H1 (cell line): ENCODE measurements at regions not wholly inside any gene's neighbourhood (a gene's known extent, or its start where the extent isn't known, plus 50 kb on each side); places are given as distances from the start of the nearest gene placed in this dataset.

Experiments used
- CTCF ChIA-PET: fragments of 300-600 bp; sonication (Branson Sonifier 250); formaldehyde crosslinking; loops from one replicate; lab custom pipeline; 2021; ENCODE audit not compliant: partially characterized antibody; lab: Charles Lee
- POLR2A ChIA-PET: fragments of 300-600 bp; sonication (Branson Sonifier 250); formaldehyde crosslinking; loops from one replicate; lab custom pipeline; 2021; ENCODE audit warnings: inconsistent platforms; ENCODE audit not compliant: partially characterized antibody; lab: Charles Lee
- DNase-seq, 2 experiments: peaks; one replicate each; pipeline versions ENCODE4 v3.0.0 to v3.0.0-alpha.2; 2010 to 2022; ENCODE audit warnings: low spot score in 2 of 2, low read depth in 1 of 2, mixed read lengths in 1 of 2
- FAIRE-seq: peaks from 2 replicates; lab custom pipeline; 2011; peaks lifted over from hg19 to GRCh38; lab: Jason Lieb, UNC
- H2AFZ ChIP-seq: 2 replicates; pipeline ENCODE4 v1.8.1; 2012; ENCODE audit warnings: low read length, inconsistent platforms
- H2AK5ac ChIP-seq: 2 replicates; pipeline ENCODE4 v1.6.1; 2013; ENCODE audit warnings: low read depth, low read length
- H2BK120ac ChIP-seq: replicated peaks from 2 replicates; pipeline ENCODE3; 2013; ENCODE audit warnings: low read depth, low read length, inconsistent platforms
- H2BK12ac ChIP-seq: 2 replicates; pipeline ENCODE4 v1.6.1; 2013; ENCODE audit warnings: low read depth, low read length
- H2BK15ac ChIP-seq: 2 replicates; pipeline ENCODE4 v1.6.1; 2013; ENCODE audit warnings: low read length
- H2BK20ac ChIP-seq: 2 replicates; pipeline ENCODE4 v1.6.1; 2013; ENCODE audit warnings: low read length
- H2BK5ac ChIP-seq: 2 replicates; pipeline ENCODE4 v1.6.1; 2013; ENCODE audit warnings: low read depth, low read length
- H3K14ac ChIP-seq: 2 replicates; pipeline ENCODE4 v1.6.1; 2013; ENCODE audit warnings: inconsistent platforms; ENCODE audit not compliant: insufficient read length
- H3K18ac ChIP-seq: 2 replicates; pipeline ENCODE4 v1.6.1; 2013; ENCODE audit warnings: low read length; ENCODE audit errors: extremely low read depth
- H3K23ac ChIP-seq: 2 replicates; pipeline ENCODE4 v1.6.1; 2013; ENCODE audit warnings: inconsistent platforms; ENCODE audit not compliant: insufficient read length
- H3K23me2 ChIP-seq: 2 replicates; pipeline ENCODE4 v1.6.1; 2013; ENCODE audit warnings: low read depth, low read length
- H3K27ac ChIP-seq: 2 replicates; pipeline ENCODE4 v1.6.1; 2011; ENCODE audit warnings: low read depth, low read length, inconsistent platforms
- H3K27me3 ChIP-seq, 4 experiments: replicated peaks in 1 of 4; 1 replicate in 1 of 4; 2 replicates in 3 of 4; pipeline versions ENCODE4 v1.6.1 to v1.8.1; 2011 to 2013; ENCODE audit warnings: low read length in 3 of 4, mild to moderate bottlenecking in 3 of 4, inconsistent platforms in 2 of 4, mixed read lengths in 2 of 4, moderate library complexity in 1 of 4; ENCODE audit not compliant: control insufficient read depth in 3 of 4, insufficient read depth in 3 of 4; ENCODE audit errors: extremely low read depth in 1 of 4
- H3K36me3 ChIP-seq, 4 experiments: 2 replicates each; pipeline versions ENCODE4 v1.6.1 to v1.8.1; 2011 to 2013; ENCODE audit warnings: mild to moderate bottlenecking in 4 of 4, low read length in 3 of 4, moderate library complexity in 2 of 4, control low read depth in 1 of 4, inconsistent platforms in 1 of 4; ENCODE audit not compliant: insufficient read depth in 4 of 4, control insufficient read depth in 2 of 4
- H3K4ac ChIP-seq: replicated peaks from 2 replicates; pipeline ENCODE3; 2013; ENCODE audit warnings: low read length, low read depth, mixed read lengths, inconsistent platforms; ENCODE audit not compliant: insufficient read length
- H3K4me1 ChIP-seq, 4 experiments: replicated peaks in 1 of 4; 1 replicate in 1 of 4; 2 replicates in 3 of 4; pipeline versions ENCODE4 v1.6.1 to v1.8.1; 2011 to 2013; ENCODE audit warnings: low read length in 3 of 4, inconsistent platforms in 2 of 4, mixed read lengths in 1 of 4; ENCODE audit not compliant: insufficient read depth in 4 of 4, control insufficient read depth in 3 of 4
- H3K4me2 ChIP-seq, 2 experiments: 2 replicates each; pipeline versions ENCODE4 v1.6.1 to v1.8.1; 2011 to 2013; ENCODE audit warnings: low read depth in 2 of 2, low read length in 2 of 2, control low read depth in 1 of 2, inconsistent platforms in 1 of 2, mild to moderate bottlenecking in 1 of 2; ENCODE audit not compliant: insufficient read depth in 1 of 2
- H3K4me3 ChIP-seq, 4 experiments: fragments of 200-600, 300-600 bp in 1 of 4; sonication (generic), shearing (Covaris generic), sonication (Bioruptor Twin) in 1 of 4; 2 replicates each; pipeline versions ENCODE4 v1.5.1 to v1.8.1; 2011 to 2016; ENCODE audit warnings: low read length in 4 of 4, low read depth in 3 of 4, control low read depth in 2 of 4, inconsistent platforms in 2 of 4, mild to moderate bottlenecking in 2 of 4, mixed read lengths in 1 of 4, moderate library complexity in 1 of 4; ENCODE audit not compliant: insufficient read depth in 2 of 4; ENCODE audit errors: extremely low read depth in 1 of 4
- H3K56ac ChIP-seq: replicated peaks from 2 replicates; pipeline ENCODE3; 2013; ENCODE audit warnings: low read depth, mild to moderate bottlenecking, mixed read lengths, low read length, inconsistent platforms; ENCODE audit not compliant: insufficient read length
- H3K79me1 ChIP-seq: 2 replicates; pipeline ENCODE4 v1.6.1; 2013; ENCODE audit warnings: low read depth, low read length, control low read depth
- H3K79me2 ChIP-seq, 2 experiments: 2 replicates each; pipeline versions ENCODE4 v1.6.1 to v1.8.1; 2012 to 2013; ENCODE audit warnings: low read length in 2 of 2, mild to moderate bottlenecking in 2 of 2, inconsistent platforms in 1 of 2; ENCODE audit not compliant: insufficient read depth in 2 of 2, control insufficient read depth in 1 of 2
- H3K9ac ChIP-seq, 4 experiments: replicated peaks in 1 of 4; 1 replicate in 1 of 4; 2 replicates in 3 of 4; pipeline versions ENCODE4 v1.6.1 to v1.8.1; 2011 to 2013; ENCODE audit warnings: low read depth in 3 of 4, low read length in 3 of 4, control low read depth in 2 of 4, mild to moderate bottlenecking in 2 of 4, moderate library complexity in 2 of 4, inconsistent platforms in 1 of 4; ENCODE audit errors: extremely low read depth in 1 of 4
- H3K9me3 ChIP-seq, 2 experiments: 2 replicates each; pipeline versions ENCODE4 v1.6.1 to v1.8.1; 2012 to 2013; ENCODE audit warnings: mild to moderate bottlenecking in 2 of 2, moderate library complexity in 2 of 2, control low read depth in 1 of 2, inconsistent platforms in 1 of 2, low read depth in 1 of 2, low read length in 1 of 2, mixed read lengths in 1 of 2; ENCODE audit not compliant: insufficient read depth in 2 of 2
- H4K20me1 ChIP-seq, 2 experiments: replicated peaks in 1 of 2; 2 replicates each; pipeline versions ENCODE3 to v1.8.1; 2011 to 2013; ENCODE audit warnings: inconsistent platforms in 2 of 2, low read length in 2 of 2, mild to moderate bottlenecking in 1 of 2; ENCODE audit not compliant: insufficient read depth in 2 of 2, control insufficient read depth in 1 of 2
- H4K5ac ChIP-seq: 2 replicates; pipeline ENCODE4 v1.6.1; 2013; ENCODE audit warnings: low read length, low read depth, mixed read lengths, inconsistent platforms; ENCODE audit not compliant: insufficient read length
- H4K8ac ChIP-seq: 2 replicates; pipeline ENCODE4 v1.8.0; 2013; ENCODE audit warnings: mild to moderate bottlenecking, moderate library complexity, low read length, inconsistent platforms; ENCODE audit not compliant: insufficient read depth; ENCODE audit errors: extremely low read depth
- H4K91ac ChIP-seq: replicated peaks from 2 replicates; pipeline ENCODE3; 2013; ENCODE audit warnings: low read length, mixed read lengths, inconsistent platforms; ENCODE audit not compliant: insufficient read length
- ATF3 ChIP-seq: IDR thresholded peaks from 2 replicates; pipeline ENCODE4 v1.6.1; 2011; ENCODE audit warnings: low read depth, mild to moderate bottlenecking, low read length; ENCODE audit not compliant: insufficient read depth
- CREB1 ChIP-seq: IDR thresholded peaks from 2 replicates; pipeline ENCODE4 v1.6.1; 2012; ENCODE audit warnings: inconsistent platforms
- EP300 ChIP-seq, 2 experiments: IDR thresholded peaks; 1 replicate in 1 of 2; 2 replicates in 1 of 2; pipeline ENCODE4 v1.6.1; 2011 to 2012; ENCODE audit warnings: low read depth in 2 of 2, low read length in 2 of 2, mild to moderate bottlenecking in 2 of 2, borderline replicate concordance in 1 of 2, inconsistent platforms in 1 of 2, moderate library complexity in 1 of 2
- GABPA ChIP-seq: IDR thresholded peaks from 2 replicates; pipeline ENCODE4 v1.6.1; 2011; ENCODE audit warnings: mild to moderate bottlenecking, low read length, moderate library complexity, borderline replicate concordance; ENCODE audit not compliant: insufficient read depth
- HDAC2 ChIP-seq, 2 experiments: fragments of 300-600 bp in 1 of 2; sonication (generic) in 1 of 2; IDR thresholded peaks; 2 replicates each; pipeline ENCODE4 v1.6.1; 2011 to 2012; ENCODE audit warnings: low read depth in 2 of 2, low read length in 2 of 2, mild to moderate bottlenecking in 2 of 2, moderate library complexity in 2 of 2, borderline replicate concordance in 1 of 2, inconsistent platforms in 1 of 2
- JUN ChIP-seq: IDR thresholded peaks from 2 replicates; pipeline ENCODE4 v1.6.1; 2011; ENCODE audit warnings: low read depth, mild to moderate bottlenecking, improper control_type of control experiment, low read length
- NRF1 ChIP-seq: IDR thresholded peaks from 2 replicates; pipeline ENCODE4 v1.6.1; 2011; ENCODE audit warnings: mild to moderate bottlenecking, low read depth, low read length, improper control_type of control experiment
- RXRA ChIP-seq: IDR thresholded peaks from 2 replicates; pipeline ENCODE4 v1.6.1; 2011; ENCODE audit warnings: low read depth, mild to moderate bottlenecking, low read length, moderate library complexity; ENCODE audit not compliant: insufficient read depth
- SAP30 ChIP-seq: fragments of 300-600 bp; sonication (generic); IDR thresholded peaks from 2 replicates; pipeline ENCODE4 v1.7.1; 2012; ENCODE audit warnings: low read length, moderate library complexity, mild to moderate bottlenecking, inconsistent platforms; ENCODE audit not compliant: insufficient read depth, insufficient replicate concordance
- TEAD4 ChIP-seq: IDR thresholded peaks from 2 replicates; pipeline ENCODE4 v1.6.1; 2012; ENCODE audit warnings: low read depth, low read length, inconsistent platforms, mixed read lengths
- WGBS, 2 experiments: shearing (Covaris generic) in 1 of 2; methylation state at CpG; one replicate each; pipeline versions ENCODE4 v1.1.6 to v1.1.7; 2013 to 2015; ENCODE audit warnings: low lambda C conversion rate in 2 of 2, mixed read lengths in 2 of 2, inconsistent platforms in 1 of 2, low coverage in 1 of 2, missing lambda C conversion rate in 1 of 2; ENCODE audit not compliant: insufficient replicate concordance in 2 of 2, insufficient coverage in 1 of 2, insufficient read length in 1 of 2; ENCODE audit errors: extremely low coverage in 1 of 2, missing lambda C conversion rate in 1 of 2; 5-methylcytosine and 5-hydroxymethylcytosine counted together

GRCh38 chr22:34834059-34834458, 231.9 kb upstream of the ISX start:
- no peak overlapping the region for H3K9ac ChIP-seq

More at GRCh38 chr22:34834059-34834458, 231.9 kb upstream of the ISX start:
- DNase-seq (no peak), FAIRE-seq (no peak)
- no peak overlapping the region for H3K4ac ChIP-seq
- no peak overlapping the region for H2BK15ac ChIP-seq
- H2BK5ac ChIP-seq = peak overlapping the region; percentile 0; the same call in 1 of the 2 replicates
- H3K14ac ChIP-seq = no peak overlapping the region
- H4K91ac ChIP-seq = peak overlapping the region; percentile 75
- no peak overlapping the region; the same call in 1 of the 2 replicates for H2AK5ac ChIP-seq
- H3K4me2 ChIP-seq = no peak overlapping the region
- ChIA-PET CTCF (interaction anchor here (1.3 kb wide), 2 partner anchors 141 to 419 kb away, joined by 3 read pairs; no protein-coding TSS in a partner anchor), POLR2A (no interaction called here)
- no peak overlapping the region; the same call in 1 of the 2 replicates for H3K18ac ChIP-seq
- H3K36me3 ChIP-seq = no peaks in the 10 kb centered on the region
- H3K4me3 ChIP-seq = no peak overlapping the region
- H2BK120ac ChIP-seq = peak overlapping the region; percentile 30
- 94% methylated on average over 4 of the region's 4 CpGs; no CpG with 5 or more reads in 1 of the 2 experiments for WGBS, 2 experiments
- H3K4me1 ChIP-seq = no peaks in the 10 kb centered on the region; a peak in 1 of 7 replicates
- no peak overlapping the region for H3K27ac ChIP-seq
- H4K8ac ChIP-seq = no peak overlapping the region
- H2BK12ac ChIP-seq = 0 out of 2 replicates have a peak overlapping the region, but pooled peaks have one; percentile 5
- no peaks in the 10 kb centered on the region for H3K79me2 ChIP-seq
- H4K20me1 ChIP-seq = no peaks in the 10 kb centered on the region
- H3K9me3 ChIP-seq = no peaks in the 10 kb centered on the region
- H2BK20ac ChIP-seq = peak overlapping the region; percentile 5; the same call in 1 of the 2 replicates
- no peaks in the 10 kb centered on the region for H3K27me3 ChIP-seq
- no peak overlapping the region for H2AFZ ChIP-seq
- H4K5ac ChIP-seq = no peak overlapping the region
- H3K79me1 ChIP-seq = no peaks in the 10 kb centered on the region
- no peak overlapping the region for H3K23ac ChIP-seq
- TF ChIP-seq GABPA (no peak), EP300 (IDR thresholded peaks at IDR 0.05; ENCODE audit: borderline replicate concordance in 1 of 2, low read depth in 2 of 2, low read length in 2 of 2) (no peak), NRF1 (no peak), CREB1 (no peak), JUN (no peak), HDAC2 (IDR thresholded peaks at IDR 0.05; ENCODE audit: borderline replicate concordance in 1 of 2, low read depth in 2 of 2, low read length in 2 of 2) (no peak), SAP30 (no peak), RXRA (no peak), ATF3 (no peak), TEAD4 (no peak)
- no peaks in the 10 kb centered on the region for H3K23me2 ChIP-seq
- no peak overlapping the region for H3K56ac ChIP-seq
